Smooth muscle cell (in vitro differentiated cells): ENCODE measurements at regions not wholly inside any gene's neighbourhood (a gene's known extent, or its start where the extent isn't known, plus 50 kb on each side); places are given as distances from the start of the nearest gene placed in this dataset.

Experiments used
- DNase-seq: peaks from one replicate; lab custom pipeline; 2025; ENCODE audit not compliant: unreplicated experiment; lab: John Stamatoyannopoulos, UW
- H2AFZ ChIP-seq: fragments of 200-600 bp; sonication (generic); 2 replicates; pipeline ENCODE4 v1.6.0; 2016; ENCODE audit warnings: antibody characterized with exemption, low read depth, mild to moderate bottlenecking
- H3F3A ChIP-seq: fragments of 200-600 bp; sonication (generic); 2 replicates; pipeline ENCODE4 v1.6.0; 2017; ENCODE audit warnings: antibody characterized with exemption, low read depth
- H3K27ac ChIP-seq: fragments of 200-600 bp; sonication (generic); 2 replicates; pipeline ENCODE4 v1.5.1; 2016; ENCODE audit warnings: low read depth, mild to moderate bottlenecking
- H3K27me3 ChIP-seq: fragments of 200-600 bp; sonication (generic); 2 replicates; pipeline ENCODE4 v1.6.1; 2016; ENCODE audit warnings: low read depth, mild to moderate bottlenecking
- H3K36me3 ChIP-seq: fragments of 200-600 bp; sonication (generic); 2 replicates; pipeline ENCODE4 v1.5.1; 2016; ENCODE audit warnings: low read depth
- H3K4me1 ChIP-seq: fragments of 200-600 bp; sonication (generic); 2 replicates; pipeline ENCODE4 v1.5.1; 2016; ENCODE audit warnings: low read depth
- H3K4me2 ChIP-seq: fragments of 200-600 bp; sonication (generic); 2 replicates; pipeline ENCODE4 v1.6.0; 2016; ENCODE audit warnings: mild to moderate bottlenecking
- H3K4me3 ChIP-seq: fragments of 200-600 bp; sonication (generic); 2 replicates; pipeline ENCODE4 v1.5.1; 2016; ENCODE audit warnings: mild to moderate bottlenecking
- H3K79me2 ChIP-seq: fragments of 200-600 bp; sonication (generic); 2 replicates; pipeline ENCODE4 v1.6.0; 2016; ENCODE audit warnings: low read depth, mild to moderate bottlenecking
- H3K9ac ChIP-seq: fragments of 200-600 bp; sonication (generic); 2 replicates; pipeline ENCODE4 v1.6.0; 2016; ENCODE audit warnings: low read depth
- H3K9me3 ChIP-seq: fragments of 200-600 bp; sonication (generic); replicated peaks from 2 replicates; pipeline ENCODE4 v1.5.1; 2016; ENCODE audit warnings: low read depth
- H4K20me1 ChIP-seq: fragments of 200-600 bp; sonication (generic); 2 replicates; pipeline ENCODE4 v1.6.0; 2016; ENCODE audit warnings: low read depth
- CTCF ChIP-seq: fragments of 200-600 bp; sonication (generic); IDR thresholded peaks from 2 replicates; pipeline ENCODE4 v1.5.1; 2017; ENCODE audit warnings: borderline replicate concordance, mild to moderate bottlenecking, antibody characterized with exemption; ENCODE audit not compliant: insufficient read depth, poor library complexity, severe bottlenecking
- WGBS: methylation state at CpG from one replicate; pipeline ENCODE4 v1.1.7; 2016; ENCODE audit warnings: low lambda C conversion rate; 5-methylcytosine and 5-hydroxymethylcytosine counted together

DNA sequence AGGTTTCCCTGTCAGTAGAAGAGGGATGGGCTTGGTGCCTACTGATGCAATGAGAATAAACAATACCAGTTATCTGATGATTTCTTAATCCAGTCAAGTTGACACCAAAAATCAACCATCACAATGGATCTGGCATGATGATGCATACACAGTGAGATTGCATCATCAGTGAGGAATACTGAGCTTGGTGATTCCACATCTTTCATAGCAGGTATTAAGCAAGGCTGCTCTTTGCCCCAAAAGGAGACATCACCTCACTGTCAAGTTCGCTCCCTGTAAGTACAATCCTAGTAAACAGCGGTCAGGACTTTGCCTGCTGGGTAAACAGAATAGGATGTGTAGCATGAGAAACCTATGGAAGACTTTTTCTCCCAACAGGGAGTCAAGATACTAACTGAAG is 282.7 kb upstream of the CDH2 start:
- no peak for DNase-seq
- no peak overlapping the region for H3K27ac ChIP-seq
- no peaks in the 10 kb centered on the region for H4K20me1 ChIP-seq

GRCh38 chr18:28458751-28459150 is 281.8 kb upstream of the CDH2 start:
- 97% methylated on average over 1 of the region's 1 CpG for WGBS

More for the DNA sequence above, 282.7 kb upstream of the CDH2 start:
- Histone ChIP-seq H3K4me3 (no peak overlapping the region), H3K4me1 (no peaks in the 10 kb centered on the region), H3K9ac (no peak overlapping the region), H3K27me3 (no peaks in the 10 kb centered on the region), H3F3A (no peaks in the 10 kb centered on the region), H2AFZ (no peak overlapping the region), H3K9me3 (no peaks in the 10 kb centered on the region), H3K36me3 (no peaks in the 10 kb centered on the region), H3K4me2 (no peak overlapping the region), H3K79me2 (no peaks in the 10 kb centered on the region)
- TF ChIP-seq CTCF: no peak
- WGBS: 96% methylated on average over 2 of the region's 2 CpGs

GRCh38 chr18:28457784-28458183 is 280.9 kb upstream of the CDH2 start:
- no peaks in the 10 kb centered on the region for H4K20me1 ChIP-seq
- no peak overlapping the region for H3K9ac ChIP-seq
- H3K9me3 ChIP-seq: no peaks in the 10 kb centered on the region
- H3K4me1 ChIP-seq: no peaks in the 10 kb centered on the region
- no peak for TF ChIP-seq CTCF
- no peak overlapping the region for H3K27ac ChIP-seq
- H3K27me3 ChIP-seq: no peaks in the 10 kb centered on the region
- no peaks in the 10 kb centered on the region for H3K36me3 ChIP-seq
- no peak overlapping the region for H3K4me2 ChIP-seq
- H3F3A ChIP-seq: no peaks in the 10 kb centered on the region
- H2AFZ ChIP-seq: no peak overlapping the region
- no peak overlapping the region for H3K4me3 ChIP-seq
- no peak for DNase-seq
- H3K79me2 ChIP-seq: no peaks in the 10 kb centered on the region
- WGBS: 79% methylated on average over 2 of the region's 2 CpGs

More at GRCh38 chr18:28458751-28459150, 281.8 kb upstream of the CDH2 start:
- Histone ChIP-seq H3K9ac (no peak overlapping the region), H4K20me1 (no peaks in the 10 kb centered on the region), H3K27me3 (no peaks in the 10 kb centered on the region), H3F3A (no peaks in the 10 kb centered on the region), H3K79me2 (no peaks in the 10 kb centered on the region), H3K4me1 (no peaks in the 10 kb centered on the region), H3K4me2 (no peak overlapping the region), H2AFZ (no peak overlapping the region), H3K36me3 (no peaks in the 10 kb centered on the region), H3K4me3 (no peak overlapping the region), H3K27ac (no peak overlapping the region), H3K9me3 (no peaks in the 10 kb centered on the region)
- no peak for DNase-seq
- TF ChIP-seq CTCF: no peak

- 92% methylated on average over 2 of the region's 2 CpGs for WGBS
- no peak overlapping the region for H3K4me3 ChIP-seq
- H3K9me3 ChIP-seq: no peaks in the 10 kb centered on the region
- TF ChIP-seq CTCF: no peak
- no peaks in the 10 kb centered on the region for H3K36me3 ChIP-seq
- no peaks in the 10 kb centered on the region for H4K20me1 ChIP-seq
- H3F3A ChIP-seq: no peaks in the 10 kb centered on the region
- no peak overlapping the region for H3K9ac ChIP-seq
- no peaks in the 10 kb centered on the region for H3K27me3 ChIP-seq
- H2AFZ ChIP-seq: no peak overlapping the region
- no peak for DNase-seq
- no peaks in the 10 kb centered on the region for H3K79me2 ChIP-seq
- H3K4me1 ChIP-seq: no peaks in the 10 kb centered on the region
- no peak overlapping the region for H3K4me2 ChIP-seq
- H3K27ac ChIP-seq: no peak overlapping the region
Measured at GRCh38 chr18:28455971-28456370, 279.0 kb upstream of the CDH2 start.
